ENCODE measurements at regions not wholly inside any gene's neighbourhood (a gene's known extent, or its start where the extent isn't known, plus 50 kb on each side); places are given as distances from the start of the nearest gene placed in this dataset.
"Not testable (repeated sequence)": the region's sequence is repeated elsewhere in the genome, so short reads cannot be mapped to it uniquely, and the experiment has no call there.

DNA sequence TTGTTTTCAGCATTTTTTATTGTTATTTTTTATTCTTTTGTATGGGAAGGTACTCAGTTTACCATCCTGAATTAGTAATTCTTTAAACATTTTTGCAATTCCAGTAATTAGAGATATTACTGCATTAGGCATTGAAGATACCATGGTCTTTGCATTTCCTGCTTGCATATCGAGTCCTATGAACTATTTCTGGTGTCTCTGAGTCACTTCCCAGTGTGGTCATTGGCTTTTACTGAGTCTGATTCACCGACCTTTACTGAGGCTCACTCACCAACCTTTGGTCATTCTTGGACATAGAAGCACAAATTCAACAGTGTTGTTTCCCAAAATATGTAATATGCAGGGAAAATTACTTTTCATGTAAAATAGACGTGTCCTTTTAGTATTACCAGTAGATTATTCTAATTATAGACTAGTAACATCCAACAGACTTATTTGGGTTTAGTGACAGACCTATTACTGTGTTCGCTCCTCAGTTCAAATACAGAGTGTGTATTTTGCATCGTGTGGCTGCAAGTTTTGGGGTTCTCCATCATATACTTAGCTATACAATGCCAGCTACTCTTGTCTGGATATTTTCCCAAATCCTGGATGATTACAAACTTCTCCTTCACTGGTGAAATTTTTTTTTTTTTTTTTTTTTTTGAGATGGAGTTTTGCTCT is 180.7 kb upstream of the PRSS1 start:
- peak; percentile 83 for DNase-seq (ENCODE audit: low spot score)

DNA sequence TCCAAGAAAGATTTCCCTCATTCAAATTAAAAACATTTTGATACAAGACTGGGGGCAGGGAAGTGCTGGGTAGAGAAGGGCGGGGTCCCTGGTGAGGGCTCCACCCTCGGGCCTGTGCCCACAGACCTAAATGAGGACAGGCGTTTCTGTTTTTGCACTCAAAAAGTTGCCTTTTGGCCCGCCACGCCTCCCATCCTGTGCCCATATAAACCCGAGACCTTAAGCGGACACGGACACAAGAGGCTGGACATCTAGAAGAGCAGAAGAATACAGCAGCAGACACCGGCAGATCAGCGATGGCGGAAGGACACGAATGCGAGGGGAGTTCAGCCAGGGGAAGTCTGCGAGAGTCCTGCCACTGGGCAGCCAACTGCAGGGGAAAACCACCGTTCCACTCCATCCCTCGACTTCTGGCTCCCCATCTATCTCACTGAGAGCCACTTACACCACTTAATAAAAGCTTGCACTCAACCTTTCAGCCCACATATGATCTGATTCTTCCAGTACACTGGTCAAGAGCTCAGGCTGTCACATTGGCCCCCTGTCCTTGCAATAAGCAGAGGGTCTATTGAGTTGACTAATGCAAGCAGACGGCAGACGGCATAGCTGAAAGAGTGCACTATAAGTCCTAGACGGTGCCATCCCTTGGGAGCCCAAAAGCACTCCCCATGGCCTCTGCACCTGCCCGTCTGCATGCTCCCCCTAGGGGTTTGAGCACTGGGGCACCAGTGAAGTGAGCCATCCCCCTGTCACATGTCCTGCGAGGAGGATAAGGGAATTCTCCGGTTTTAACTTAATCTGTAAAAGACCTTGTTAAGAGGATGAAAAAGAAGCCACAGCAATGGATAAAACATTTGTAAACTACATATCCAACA is 181.8 kb upstream of the PRSS1 start:
- DNase-seq (ENCODE audit: low spot score) = no peak

DNA sequence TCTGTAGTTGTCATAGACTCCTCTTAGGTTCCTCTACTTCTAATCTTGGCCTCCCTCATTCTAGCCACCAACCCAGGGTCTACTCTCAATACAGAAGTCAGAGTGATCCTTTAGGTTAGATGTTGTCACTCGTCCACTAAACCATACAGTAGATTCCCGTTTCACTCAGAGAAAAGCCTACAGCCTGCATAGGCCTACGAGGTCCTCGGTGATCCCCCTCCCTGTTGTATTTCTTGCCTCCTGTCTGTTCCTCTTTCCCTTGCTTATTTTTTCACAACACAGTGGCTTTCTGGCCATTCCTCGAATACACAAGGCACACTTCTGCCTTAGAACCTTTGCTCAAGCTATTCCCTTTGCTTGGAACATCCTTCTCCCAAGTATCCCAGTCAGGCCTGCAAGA is 183.0 kb upstream of the PRSS1 start:
- DNase-seq (ENCODE audit: low spot score) = no peak

DNA sequence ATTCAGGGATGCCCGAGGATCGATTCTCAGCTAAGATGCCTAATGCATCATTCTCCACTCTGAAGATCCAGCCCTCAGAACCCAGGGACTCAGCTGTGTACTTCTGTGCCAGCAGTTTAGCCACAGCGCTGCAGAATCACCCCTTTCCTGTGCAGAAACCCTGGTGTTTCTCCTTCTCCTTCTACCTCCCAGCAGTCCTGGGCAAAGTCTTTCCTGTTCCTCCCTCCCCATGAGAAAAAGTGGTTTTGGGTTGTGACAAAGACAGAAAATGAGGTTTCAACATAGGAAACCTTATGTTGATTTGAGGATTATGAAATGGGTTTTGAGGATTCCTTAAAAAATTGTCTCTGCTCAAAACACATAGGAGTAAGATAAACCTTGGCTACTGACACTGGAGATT is 185.1 kb upstream of the PRSS1 start:
- not testable (repeated sequence) for DNase-seq (ENCODE audit: low spot score)

DNA sequence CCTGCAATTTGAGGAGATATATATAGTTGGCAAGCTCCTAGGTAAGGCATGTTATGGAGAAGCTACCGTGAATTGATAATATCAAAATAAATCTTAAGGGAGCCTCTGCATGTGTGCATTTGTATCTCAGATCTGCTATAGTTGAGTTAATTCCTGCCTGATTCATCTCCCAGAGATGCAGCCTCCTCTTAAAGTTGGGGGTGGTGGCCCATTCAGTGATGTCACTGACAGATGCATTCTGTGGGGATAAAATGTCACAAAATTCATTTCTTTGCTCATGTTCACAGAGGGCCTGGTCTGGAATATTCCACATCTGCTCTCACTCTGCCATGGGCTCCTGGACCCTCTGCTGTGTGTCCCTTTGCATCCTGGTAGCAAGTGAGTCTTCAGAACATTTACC is 185.8 kb upstream of the PRSS1 start:
- no peak for DNase-seq (ENCODE audit: low spot score)

DNA sequence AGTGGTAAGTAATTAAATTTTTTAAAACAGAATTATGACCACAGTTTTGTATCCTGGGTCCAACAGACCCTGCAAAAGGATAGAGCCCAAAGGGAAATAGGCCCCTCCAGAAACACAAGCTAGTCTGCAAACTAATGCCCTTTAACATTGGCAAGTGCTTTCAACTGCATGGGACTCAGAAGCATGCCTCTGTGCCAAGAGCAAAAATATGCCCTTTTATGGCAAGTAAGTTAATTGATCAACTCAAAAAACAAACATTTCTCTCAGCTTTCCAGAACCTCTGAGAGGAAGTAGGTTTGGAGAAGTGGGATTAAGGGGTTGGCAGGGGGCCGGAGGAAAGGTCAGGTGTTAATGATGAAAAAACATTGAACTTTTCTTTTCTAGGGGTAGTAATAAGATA is 186.6 kb upstream of the PRSS1 start:
- no peak for DNase-seq (ENCODE audit: low spot score)

DNA sequence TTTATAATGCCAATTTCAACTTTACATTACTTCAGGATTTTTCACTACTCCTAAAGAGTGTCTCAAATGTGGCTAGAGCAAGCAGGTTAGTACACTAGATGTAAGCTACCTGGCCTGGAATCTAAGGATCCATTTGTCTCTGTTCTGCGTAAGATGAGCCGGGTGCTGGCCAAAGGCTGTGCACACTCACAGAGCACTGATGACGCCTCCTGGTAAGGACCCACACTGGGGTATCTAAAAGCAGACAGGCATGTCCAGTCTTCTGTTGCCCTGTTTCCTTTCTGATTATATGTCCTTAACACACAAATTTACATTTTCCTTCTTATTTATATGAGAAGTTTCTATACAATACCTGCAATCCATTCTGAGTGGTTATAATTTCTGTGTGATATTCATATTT is 187.9 kb upstream of the PRSS1 start:
- DNase-seq (ENCODE audit: low spot score) = not testable (repeated sequence)

DNA sequence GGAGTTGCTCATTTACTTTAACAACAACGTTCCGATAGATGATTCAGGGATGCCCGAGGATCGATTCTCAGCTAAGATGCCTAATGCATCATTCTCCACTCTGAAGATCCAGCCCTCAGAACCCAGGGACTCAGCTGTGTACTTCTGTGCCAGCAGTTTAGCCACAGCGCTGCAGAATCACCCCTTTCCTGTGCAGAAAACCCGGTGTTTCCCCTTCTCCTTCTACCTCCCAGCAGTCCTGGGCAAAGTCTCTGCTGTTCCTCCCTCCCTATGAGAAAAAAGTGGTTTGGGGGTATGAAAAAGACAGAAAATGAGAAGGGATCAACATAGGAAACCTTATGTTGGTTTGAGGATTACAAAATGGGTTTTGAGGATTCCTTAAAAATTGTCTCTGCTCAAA is 188.5 kb upstream of the PRSS1 start:
- DNase-seq (ENCODE audit: low spot score) = not testable (repeated sequence)

DNA sequence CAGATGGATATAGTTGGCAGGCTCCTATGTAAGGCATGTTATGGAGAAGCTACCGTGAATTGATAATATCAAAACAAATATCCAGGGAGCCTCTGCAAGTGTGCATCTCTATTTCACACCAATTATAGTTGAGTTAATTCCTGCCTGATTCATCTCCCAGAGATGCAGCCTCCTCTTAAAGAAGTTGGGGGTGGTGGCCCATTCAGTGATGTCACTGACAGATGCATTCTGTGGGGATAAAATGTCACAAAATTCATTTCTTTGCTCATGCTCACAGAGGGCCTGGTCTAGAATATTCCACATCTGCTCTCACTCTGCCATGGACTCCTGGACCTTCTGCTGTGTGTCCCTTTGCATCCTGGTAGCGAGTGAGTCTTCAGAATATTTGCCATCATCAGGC is 189.1 kb upstream of the PRSS1 start:
- DNase-seq (ENCODE audit: low spot score) = no peak

DNA sequence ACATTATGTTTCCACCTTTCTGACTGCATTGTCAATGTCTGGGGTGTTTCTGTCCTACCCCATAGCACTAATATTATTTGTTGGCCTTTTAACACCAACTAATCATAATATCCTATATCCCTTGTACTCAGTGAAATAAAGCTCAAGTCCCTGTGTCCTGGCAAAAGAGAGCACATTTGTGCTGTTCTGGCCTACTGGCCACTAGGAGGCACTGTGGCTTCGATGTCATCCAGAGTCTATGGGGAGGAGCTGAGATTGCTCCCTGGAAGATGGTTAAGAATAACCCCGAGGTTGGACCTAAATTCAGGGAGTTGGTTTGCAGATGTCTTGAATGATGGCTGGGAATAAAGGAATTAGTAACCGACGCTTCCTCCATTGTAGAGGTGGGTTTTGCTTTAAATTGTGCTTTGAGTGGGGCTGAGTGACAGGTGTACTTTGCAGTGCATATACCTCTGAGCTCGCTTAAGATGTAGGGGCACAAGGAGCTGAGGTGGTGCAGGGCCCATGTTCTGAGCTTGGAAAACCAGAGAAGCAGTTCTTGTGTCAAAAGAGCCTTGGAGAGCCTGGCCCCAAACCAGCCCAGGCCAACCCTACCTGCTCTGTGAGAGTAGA is 191.2 kb upstream of the PRSS1 start:
- peak; percentile 46 for DNase-seq (ENCODE audit: low spot score)

DNA sequence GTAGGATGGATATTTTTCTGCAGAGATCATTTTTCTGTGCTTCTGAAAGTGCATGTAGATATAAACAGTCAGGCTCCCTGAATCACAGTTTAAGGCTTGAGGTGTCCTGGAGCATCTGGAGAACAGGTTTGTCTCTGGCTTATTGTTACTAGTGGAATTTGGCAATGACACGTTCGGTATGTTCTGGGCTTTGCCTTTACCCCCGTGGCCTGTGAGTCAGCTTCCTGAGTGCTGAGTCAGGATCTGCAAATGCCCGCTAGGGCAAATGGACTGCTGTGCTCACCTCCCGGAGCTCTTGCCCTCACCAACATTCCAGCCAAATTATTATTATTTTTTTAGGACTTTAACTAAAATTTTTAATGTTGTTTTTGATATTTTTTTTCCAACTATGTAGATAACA is 192.5 kb upstream of the PRSS1 start:
- DNase-seq (ENCODE audit: low spot score) = peak; percentile 84

DNA sequence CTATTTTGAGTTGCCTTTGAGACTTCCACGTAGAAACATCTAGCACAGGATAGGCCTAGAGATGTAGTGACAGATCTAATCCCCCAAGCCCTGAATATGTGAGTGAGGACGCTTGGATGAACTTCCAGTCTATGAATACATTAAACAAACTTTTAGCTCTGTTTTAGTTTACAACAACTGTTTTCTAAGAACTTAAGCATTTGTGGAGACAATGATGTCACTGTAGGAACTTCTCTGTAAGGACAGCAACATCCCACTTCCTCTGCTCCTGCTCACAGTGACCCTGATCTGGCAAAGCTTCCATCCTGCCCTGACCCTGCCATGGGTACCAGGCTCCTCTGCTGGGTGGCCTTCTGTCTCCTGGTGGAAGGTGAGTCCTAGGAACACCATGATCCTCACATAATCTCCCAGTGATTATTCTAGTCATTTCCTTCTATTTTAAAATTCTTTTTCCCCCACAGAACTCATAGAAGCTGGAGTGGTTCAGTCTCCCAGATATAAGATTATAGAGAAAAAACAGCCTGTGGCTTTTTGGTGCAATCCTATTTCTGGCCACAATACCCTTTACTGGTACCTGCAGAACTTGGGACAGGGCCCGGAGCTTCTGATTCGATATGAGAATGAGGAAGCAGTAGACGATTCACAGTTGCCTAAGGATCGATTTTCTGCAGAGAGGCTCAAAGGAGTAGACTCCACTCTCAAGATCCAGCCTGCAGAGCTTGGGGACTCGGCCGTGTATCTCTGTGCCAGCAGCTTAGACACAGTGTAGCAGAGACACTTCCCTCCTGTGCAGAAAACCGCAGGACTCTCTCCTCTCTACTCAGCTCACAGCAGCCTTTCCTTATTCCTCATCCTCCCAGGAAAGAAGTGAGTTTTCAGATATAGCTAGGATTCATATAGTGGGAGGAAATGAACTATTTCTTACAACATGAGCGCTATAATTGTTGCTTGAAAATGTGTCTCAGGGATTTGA is 194.4 kb upstream of the PRSS1 start:
- DNase-seq (ENCODE audit: low spot score) = no peak

DNA sequence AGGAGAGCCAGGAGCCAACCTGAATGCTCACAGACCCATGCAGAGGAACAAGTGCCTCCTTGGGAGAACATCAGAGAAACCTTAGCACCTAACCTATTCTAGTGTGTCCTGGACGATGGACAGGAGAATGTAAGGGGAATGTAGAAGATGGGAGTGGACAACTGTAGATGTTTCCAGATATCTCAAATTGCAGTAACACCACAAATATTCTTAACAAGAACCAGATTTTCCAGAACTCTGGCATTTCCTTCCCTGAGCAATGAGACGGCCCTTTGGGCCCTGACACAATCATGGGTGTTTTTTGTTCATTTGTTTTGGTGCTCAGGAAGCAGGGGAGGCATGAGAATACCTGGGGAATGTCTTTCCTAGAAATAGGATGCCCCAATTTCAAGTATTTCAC is 196.1 kb upstream of the PRSS1 start:
- peak; percentile 13 for DNase-seq (ENCODE audit: low spot score)

DNA sequence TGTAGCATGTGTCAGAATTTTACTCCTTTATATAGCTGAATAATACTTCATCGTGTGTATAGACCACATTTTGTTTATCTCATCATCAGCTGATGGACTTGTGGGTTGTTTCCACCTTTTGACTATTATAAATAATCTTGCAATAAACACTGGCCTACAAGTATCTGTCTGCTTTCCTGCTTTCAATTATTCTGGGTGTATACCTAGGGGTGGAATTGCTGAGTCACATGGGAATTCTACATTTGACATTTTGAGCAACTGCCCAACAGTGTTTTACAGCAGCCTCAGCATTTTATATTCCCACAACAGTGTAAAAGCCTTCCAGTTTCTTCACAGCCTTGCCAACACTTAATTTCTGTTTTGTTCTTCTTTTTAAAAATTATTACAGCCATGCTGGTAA is 200.3 kb upstream of the PRSS1 start:
- DNase-seq (ENCODE audit: low spot score) = no peak

DNA sequence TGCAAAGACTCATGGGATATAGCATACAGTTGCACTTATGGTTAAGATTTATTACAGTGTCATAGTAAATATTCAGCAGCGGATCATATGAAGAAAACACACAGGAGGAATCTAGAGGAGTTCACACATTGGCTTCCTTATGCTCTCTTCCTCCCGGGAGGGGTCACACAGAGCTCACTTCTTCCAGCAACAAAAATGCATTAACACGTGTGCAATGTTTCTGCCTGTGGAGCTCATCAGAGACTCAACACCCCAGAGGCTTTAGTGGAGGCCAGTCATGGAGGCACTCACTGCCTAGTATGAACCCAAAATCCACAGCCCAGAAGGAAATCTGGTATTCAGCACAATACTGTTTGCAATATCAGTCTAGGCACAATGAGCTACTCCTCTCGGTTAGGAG is 202.8 kb upstream of the PRSS1 start:
- DNase-seq (ENCODE audit: low spot score) = no peak

DNA sequence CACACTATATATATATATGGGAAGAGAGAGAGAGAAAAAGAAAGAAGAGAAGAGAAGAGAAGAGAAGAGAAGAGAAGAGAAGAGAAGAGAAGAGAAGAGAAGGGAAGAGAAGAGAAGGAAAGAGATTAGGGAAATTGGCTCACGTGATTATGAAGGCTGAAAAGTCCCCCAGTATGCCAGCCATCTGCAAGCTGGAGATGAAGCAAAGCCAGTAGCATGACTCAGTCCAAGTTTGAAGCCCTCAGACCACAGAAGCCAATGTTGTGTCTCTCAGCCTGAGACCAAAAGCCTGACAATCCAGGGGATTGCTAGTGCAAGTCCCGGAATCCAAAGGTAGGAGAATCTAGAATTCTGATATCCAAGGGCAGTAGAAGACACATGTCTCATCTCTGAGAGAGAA is 206.3 kb upstream of the PRSS1 start:
- DNase-seq (ENCODE audit: low spot score) = no peak

DNA sequence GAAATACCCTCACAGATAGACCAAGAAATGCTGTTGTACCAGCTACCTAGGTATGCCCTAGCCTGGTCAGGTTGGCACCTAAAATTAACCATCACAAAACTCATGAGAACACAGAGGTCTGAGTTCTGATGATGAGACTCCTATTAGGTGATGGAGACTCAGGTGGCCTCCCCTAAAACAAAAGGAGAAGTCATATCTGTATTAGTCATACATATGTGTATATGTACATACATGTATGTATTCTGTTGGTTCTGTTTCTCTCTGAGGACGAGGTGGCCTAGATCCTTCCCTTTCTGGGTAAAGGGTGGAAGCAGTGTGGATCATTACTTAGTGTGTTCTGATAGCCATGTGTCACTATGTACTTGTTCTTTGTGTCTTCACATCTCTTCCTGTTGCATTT is 207.2 kb upstream of the PRSS1 start:
- DNase-seq (ENCODE audit: low spot score) = no peak

DNA sequence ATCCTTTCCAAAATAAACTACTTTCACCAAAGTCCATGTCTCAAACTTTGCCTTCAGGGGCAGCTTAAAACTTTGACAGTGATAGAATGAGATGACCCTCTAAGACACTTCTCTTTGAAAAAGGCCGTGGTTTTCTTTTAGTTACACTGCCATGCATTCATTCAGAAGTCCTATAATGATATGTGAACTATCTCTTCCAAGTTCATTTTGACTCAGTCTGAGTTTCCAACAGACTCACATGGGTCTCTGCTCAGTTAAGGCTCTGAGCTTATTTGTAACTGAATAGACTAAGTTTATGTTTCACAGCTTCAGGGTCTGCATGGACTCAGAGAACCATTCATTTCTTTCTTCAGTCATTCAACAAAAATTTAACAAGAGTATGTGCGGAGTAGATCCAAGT is 208.9 kb upstream of the PRSS1 start:
- DNase-seq (ENCODE audit: low spot score) = no peak

DNA sequence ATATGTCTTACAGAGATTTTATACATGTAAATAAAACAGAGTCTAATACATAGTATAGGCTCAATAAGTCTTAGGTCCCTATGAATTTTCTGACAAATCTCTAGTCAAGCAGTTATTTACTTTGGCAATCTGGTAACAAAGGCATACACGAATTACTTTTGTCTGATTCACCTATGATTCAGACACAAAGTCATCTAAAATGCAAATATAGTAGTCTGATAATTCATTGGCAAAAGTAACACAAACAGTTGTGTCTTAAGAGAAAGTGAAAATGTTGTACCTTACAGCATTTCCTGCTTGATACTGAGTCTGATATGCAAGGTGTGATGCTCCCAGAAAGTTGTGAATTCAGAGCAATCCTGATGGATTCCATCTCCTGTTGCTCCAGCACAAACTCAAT is 209.4 kb upstream of the PRSS1 start:
- DNase-seq (ENCODE audit: low spot score) = peak; percentile 24

DNA sequence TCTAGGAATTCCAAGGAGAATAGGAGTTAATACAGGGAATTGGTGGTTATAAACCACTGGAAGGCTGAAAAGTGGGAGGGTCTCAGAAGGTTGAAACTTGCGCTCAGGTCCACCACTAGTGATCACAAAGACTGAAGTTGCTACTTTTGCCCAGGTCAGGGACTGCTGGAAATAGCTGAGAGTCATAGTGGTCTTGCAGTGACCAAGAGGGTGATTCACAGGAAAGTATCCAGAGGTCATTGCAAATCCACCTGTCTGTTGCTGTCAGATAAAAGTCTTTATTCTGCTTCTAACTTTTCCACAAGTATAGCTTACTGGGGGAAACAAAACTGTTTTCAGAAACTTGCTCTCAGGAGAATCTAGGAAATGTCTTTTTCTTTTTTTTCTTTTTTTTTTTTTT is 211.5 kb upstream of the PRSS1 start:
- DNase-seq (ENCODE audit: low spot score) = no peak

DNA sequence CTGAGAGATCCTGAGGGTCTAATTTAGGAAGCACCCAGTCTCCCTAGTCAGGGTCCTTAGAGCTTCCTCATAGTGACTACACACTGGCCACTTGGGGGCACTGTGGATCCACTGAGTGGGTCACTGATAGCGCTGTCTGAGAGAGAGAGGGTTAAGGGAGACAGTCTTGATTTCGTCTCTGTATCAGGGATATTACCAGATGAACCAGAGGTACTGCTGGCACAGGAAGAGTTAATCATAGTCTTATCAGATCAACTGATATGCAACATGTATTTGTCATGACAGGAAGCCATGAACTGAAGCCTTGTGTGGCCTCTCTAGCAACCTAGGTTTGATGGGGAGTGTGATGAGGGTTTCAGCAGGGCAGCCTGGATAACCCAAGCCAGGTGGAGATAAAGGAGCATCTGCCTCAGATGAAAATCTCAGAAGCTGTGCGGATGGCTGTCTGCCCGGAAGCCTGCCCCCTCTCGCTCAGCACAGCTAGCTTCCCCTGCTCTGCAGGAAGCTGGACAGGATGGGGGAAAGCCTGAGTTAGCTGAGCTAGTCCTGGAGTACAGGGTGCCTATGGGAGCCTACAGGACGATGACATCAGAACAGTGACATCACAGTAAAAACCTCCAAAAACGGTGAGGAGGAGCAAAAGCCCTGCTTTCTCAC is 214.0 kb upstream of the PRSS1 start:
- DNase-seq (ENCODE audit: low spot score) = peak; percentile 69

DNA sequence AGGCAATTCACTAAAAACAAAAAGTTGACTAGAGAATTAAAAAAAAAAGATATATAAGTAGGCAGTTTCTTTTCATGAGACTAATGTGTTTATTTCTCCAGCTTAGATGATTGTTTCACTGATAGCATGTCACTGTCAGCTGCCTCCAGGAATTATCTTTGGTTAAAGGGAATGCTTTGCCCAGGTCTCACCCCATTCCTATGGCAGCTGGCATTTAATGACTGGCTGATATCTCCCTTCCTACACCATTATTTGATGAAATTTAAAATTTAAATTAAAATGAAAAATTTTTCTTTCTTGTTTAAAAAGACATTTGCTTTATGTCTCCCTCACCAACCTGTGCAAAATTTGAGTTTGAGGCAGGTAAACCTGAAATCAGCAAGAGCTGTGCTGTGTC is 214.5 kb upstream of the PRSS1 start:
- no peak for DNase-seq (ENCODE audit: low spot score)

Data from AG08396 (cell line).